HG02588 (cell line): ENCODE measurements at regions not wholly inside any gene's neighbourhood (a gene's known extent, or its start where the extent isn't known, plus 50 kb on each side); places are given as distances from the start of the nearest gene placed in this dataset.

Experiments
- ATAC-seq: cut with Tn5 transposase; IDR thresholded peaks from one replicate; pipeline ENCODE4 v1.9.1; 2021; ENCODE audit warnings: mild to moderate bottlenecking, moderate library complexity; ENCODE audit not compliant: unreplicated experiment

GRCh38 chr22:47854680-47855079 lies 1092.2 kb downstream of the TBC1D22A start:
- ATAC-seq, result no peak

GRCh38 chr22:47854251-47854650 lies 1091.8 kb downstream of the TBC1D22A start:
- no peak for ATAC-seq

GRCh38 chr22:47853750-47854149 lies 1091.3 kb downstream of the TBC1D22A start:
- no peak for ATAC-seq

- no peak for ATAC-seq
Measured at GRCh38 chr22:47851586-47851985, 1089.1 kb downstream of the TBC1D22A start.

- ATAC-seq, result no peak
Measured at GRCh38 chr22:47850644-47851151, 1088.2 kb downstream of the TBC1D22A start.

GRCh38 chr22:47849576-47849975 lies 1087.1 kb downstream of the TBC1D22A start:
- ATAC-seq, result no peak

- ATAC-seq, result no peak
Measured at GRCh38 chr22:47848184-47848920, 1085.9 kb downstream of the TBC1D22A start.

- no peak for ATAC-seq
Measured at GRCh38 chr22:47847131-47847890, 1084.9 kb downstream of the TBC1D22A start.

GRCh38 chr22:47846206-47846605 lies 1083.8 kb downstream of the TBC1D22A start:
- ATAC-seq, result no peak

GRCh38 chr22:47842119-47842518 lies 1079.7 kb downstream of the TBC1D22A start:
- ATAC-seq, result no peak

GRCh38 chr22:47841156-47841555 lies 1078.7 kb downstream of the TBC1D22A start:
- no peak for ATAC-seq

- no peak for ATAC-seq
Measured at GRCh38 chr22:47839595-47840227, 1077.3 kb downstream of the TBC1D22A start.

GRCh38 chr22:47837703-47838102 lies 1075.3 kb downstream of the TBC1D22A start:
- ATAC-seq, result no peak

- no peak for ATAC-seq
Measured at GRCh38 chr22:47836957-47837356, 1074.5 kb downstream of the TBC1D22A start.

- no peak for ATAC-seq
Measured at GRCh38 chr22:47835726-47836125, 1073.3 kb downstream of the TBC1D22A start.

GRCh38 chr22:47826016-47826415 lies 1063.6 kb downstream of the TBC1D22A start:
- no peak for ATAC-seq

- ATAC-seq, result no peak
Measured at GRCh38 chr22:47822422-47822821, 1060.0 kb downstream of the TBC1D22A start.

- ATAC-seq, result no peak
Measured at GRCh38 chr22:47818496-47818895, 1056.0 kb downstream of the TBC1D22A start.

GRCh38 chr22:47817380-47817779 lies 1054.9 kb downstream of the TBC1D22A start:
- no peak for ATAC-seq

GRCh38 chr22:47816863-47817210 lies 1054.4 kb downstream of the TBC1D22A start:
- no peak for ATAC-seq

GRCh38 chr22:47816121-47816862 lies 1053.8 kb downstream of the TBC1D22A start:
- no peak for ATAC-seq
